HEK293 (cell line): ENCODE measurements at regions not wholly inside any gene's neighbourhood (a gene's known extent, or its start where the extent isn't known, plus 50 kb on each side); places are given as distances from the start of the nearest gene placed in this dataset.

Experiments used
- CTCF ChIA-PET: fragments of 350-600 bp; formaldehyde crosslinking; extraction: SDS; loops from one replicate; lab custom pipeline; 2021; ENCODE audit warnings: antibody characterized with exemption; lab: Yijun Ruan, JAX
- POLR2A ChIA-PET: fragments of 300-600 bp; formaldehyde crosslinking; extraction: SDS; loops from one replicate; lab custom pipeline; 2020; ENCODE audit warnings: antibody characterized with exemption, inconsistent platforms; lab: Yijun Ruan, JAX
- H3K27ac ChIP-seq: fragments of 200-500 bp; sonication (Bioruptor generic); 2 replicates; pipeline ENCODE4 v1.5.1; 2014; ENCODE audit warnings: low read depth, low read length, control low read depth, inconsistent platforms; ENCODE audit errors: extremely low read depth
- H3K36me3 ChIP-seq, 2 experiments: fragments of 200-500 bp in 1 of 2; sonication (Bioruptor generic) in 1 of 2; 1 replicate in 1 of 2; 2 replicates in 1 of 2; pipeline ENCODE4 v1.5.1; 2014 to 2017; ENCODE audit warnings: inconsistent platforms in 2 of 2, low read length in 2 of 2; ENCODE audit not compliant: control insufficient read depth in 2 of 2, insufficient read depth in 1 of 2
- H3K4me1 ChIP-seq: fragments of 200-500 bp; sonication (Bioruptor generic); 2 replicates; pipeline ENCODE4 v1.5.1; 2014; ENCODE audit warnings: mild to moderate bottlenecking, low read length, inconsistent platforms; ENCODE audit not compliant: control insufficient read depth, insufficient read depth
- H3K4me3 ChIP-seq: 2 replicates; pipeline ENCODE4 v1.5.1; 2011; ENCODE audit warnings: low read depth, mild to moderate bottlenecking, control low read depth, low read length, moderate library complexity
- H3K9me3 ChIP-seq: fragments of 200-500 bp; sonication (Bioruptor generic); 2 replicates; pipeline ENCODE4 v1.5.1; 2014; ENCODE audit warnings: low read depth, low read length, inconsistent platforms; ENCODE audit not compliant: control insufficient read depth, insufficient read depth
- BCL6B ChIP-seq: fragments of 450-650 bp; formaldehyde crosslinking; IDR thresholded peaks from 2 replicates; pipeline ENCODE4 v1.5.1; 2017; ENCODE audit warnings: missing biosample characterization, missing genetic modification characterization
- GLI4 ChIP-seq: fragments of 450-650 bp; formaldehyde crosslinking; IDR thresholded peaks from 2 replicates; pipeline ENCODE4 v1.5.1; 2016; ENCODE audit warnings: missing biosample characterization, missing genetic modification characterization
- KLF9 ChIP-seq: fragments of 450-650 bp; formaldehyde crosslinking; IDR thresholded peaks from 2 replicates; pipeline ENCODE4 v1.5.1; 2016; ENCODE audit warnings: missing biosample characterization, missing genetic modification characterization, low read depth
- ZBTB48 ChIP-seq: fragments of 450-650 bp; formaldehyde crosslinking; IDR thresholded peaks from 2 replicates; pipeline ENCODE4 v1.5.1; 2016; ENCODE audit warnings: missing biosample characterization, missing genetic modification characterization
- ZFP37 ChIP-seq: fragments of 450-650 bp; formaldehyde crosslinking; IDR thresholded peaks from 2 replicates; pipeline ENCODE4 v1.5.1; 2016; ENCODE audit warnings: missing biosample characterization, missing genetic modification characterization
- ZIC2 ChIP-seq: fragments of 450-650 bp; formaldehyde crosslinking; IDR thresholded peaks from 2 replicates; pipeline ENCODE4 v1.5.1; 2016; ENCODE audit warnings: missing biosample characterization, missing genetic modification characterization
- ZNF133 ChIP-seq: fragments of 450-650 bp; formaldehyde crosslinking; IDR thresholded peaks from 2 replicates; pipeline ENCODE4 v1.5.1; 2016; ENCODE audit warnings: missing biosample characterization, missing genetic modification characterization
- ZNF335 ChIP-seq: fragments of 450-650 bp; formaldehyde crosslinking; conservative IDR thresholded peaks from 2 replicates; pipeline ENCODE4 v1.5.1; 2016; ENCODE audit warnings: missing biosample characterization, missing genetic modification characterization
- ZNF341 ChIP-seq: fragments of 450-650 bp; formaldehyde crosslinking; IDR thresholded peaks from 2 replicates; pipeline ENCODE4; 2016; ENCODE audit warnings: low read depth, missing biosample characterization, missing genetic modification characterization
- ZNF362 ChIP-seq: fragments of 450-650 bp; formaldehyde crosslinking; IDR thresholded peaks from 2 replicates; pipeline ENCODE4 v1.5.1; 2016; ENCODE audit warnings: missing biosample characterization, missing genetic modification characterization
- ZNF529 ChIP-seq: fragments of 450-650 bp; formaldehyde crosslinking; IDR thresholded peaks from 2 replicates; pipeline ENCODE4 v1.5.1; 2017; ENCODE audit warnings: missing genetic modification characterization, missing biosample characterization; ENCODE audit not compliant: insufficient replicate concordance
- ZNF530 ChIP-seq: fragments of 450-650 bp; formaldehyde crosslinking; IDR thresholded peaks from 2 replicates; pipeline ENCODE4 v1.5.1; 2016; ENCODE audit warnings: low read depth, missing biosample characterization, missing genetic modification characterization
- ZNF610 ChIP-seq: fragments of 450-650 bp; formaldehyde crosslinking; IDR thresholded peaks from 2 replicates; pipeline ENCODE4 v1.5.1; 2016; ENCODE audit warnings: missing biosample characterization, missing genetic modification characterization, borderline replicate concordance
- ZNF629 ChIP-seq: fragments of 450-650 bp; formaldehyde crosslinking; IDR thresholded peaks from 2 replicates; pipeline ENCODE4 v1.5.1; 2017; ENCODE audit warnings: missing biosample characterization, missing genetic modification characterization
- ZNF692 ChIP-seq: fragments of 450-650 bp; formaldehyde crosslinking; IDR thresholded peaks from 2 replicates; pipeline ENCODE4 v1.5.1; 2016; ENCODE audit warnings: missing biosample characterization, missing genetic modification characterization
- ZNF776 ChIP-seq: fragments of 450-650 bp; formaldehyde crosslinking; IDR thresholded peaks from 2 replicates; pipeline ENCODE4 v1.5.0; 2017; ENCODE audit warnings: missing biosample characterization, missing genetic modification characterization, borderline replicate concordance
- ZNF777 ChIP-seq: fragments of 450-650 bp; formaldehyde crosslinking; IDR thresholded peaks from 2 replicates; pipeline ENCODE4 v1.5.1; 2017; ENCODE audit warnings: missing biosample characterization, missing genetic modification characterization, borderline replicate concordance
- ZNF837 ChIP-seq: fragments of 450-650 bp; formaldehyde crosslinking; IDR thresholded peaks from 2 replicates; pipeline ENCODE4 v1.5.1; 2016; ENCODE audit warnings: missing biosample characterization, missing genetic modification characterization
- ZXDB ChIP-seq: fragments of 450-650 bp; formaldehyde crosslinking; IDR thresholded peaks from 2 replicates; pipeline ENCODE4 v1.5.1; 2016; ENCODE audit warnings: missing biosample characterization, missing genetic modification characterization
- TF ChIP-seq, protein P1 (sequence below): fragments of 450-650 bp; formaldehyde crosslinking; IDR thresholded peaks from 2 replicates; pipeline ENCODE4 v1.5.1; 2017; ENCODE audit warnings: missing biosample characterization, mild to moderate bottlenecking, missing genetic modification characterization, moderate library complexity
- TF ChIP-seq, protein P2 (sequence below): fragments of 450-650 bp; formaldehyde crosslinking; IDR thresholded peaks from 2 replicates; pipeline ENCODE4 v1.5.1; 2016; ENCODE audit warnings: missing biosample characterization, missing genetic modification characterization

DNA sequence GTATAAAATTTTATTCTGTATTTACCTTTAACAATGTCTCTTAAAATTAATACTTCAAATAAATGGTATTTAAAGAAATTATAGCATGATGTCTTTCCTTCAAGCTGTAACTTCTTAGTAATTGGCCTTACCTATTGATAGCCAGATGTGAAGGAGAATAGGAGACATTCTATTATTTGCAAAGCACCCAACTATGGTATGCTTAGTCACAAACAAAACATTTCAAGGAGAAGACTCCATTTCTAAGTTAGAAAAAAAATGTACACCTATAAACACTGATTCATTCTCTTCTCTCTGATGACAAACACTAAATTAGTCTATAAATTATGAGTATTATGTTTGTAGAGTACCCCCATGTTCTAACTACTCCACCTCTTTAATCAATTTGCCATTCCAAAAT is 66.4 kb downstream of the NKX6-1 start (continued):
- TF ChIP-seq, protein P1, sequence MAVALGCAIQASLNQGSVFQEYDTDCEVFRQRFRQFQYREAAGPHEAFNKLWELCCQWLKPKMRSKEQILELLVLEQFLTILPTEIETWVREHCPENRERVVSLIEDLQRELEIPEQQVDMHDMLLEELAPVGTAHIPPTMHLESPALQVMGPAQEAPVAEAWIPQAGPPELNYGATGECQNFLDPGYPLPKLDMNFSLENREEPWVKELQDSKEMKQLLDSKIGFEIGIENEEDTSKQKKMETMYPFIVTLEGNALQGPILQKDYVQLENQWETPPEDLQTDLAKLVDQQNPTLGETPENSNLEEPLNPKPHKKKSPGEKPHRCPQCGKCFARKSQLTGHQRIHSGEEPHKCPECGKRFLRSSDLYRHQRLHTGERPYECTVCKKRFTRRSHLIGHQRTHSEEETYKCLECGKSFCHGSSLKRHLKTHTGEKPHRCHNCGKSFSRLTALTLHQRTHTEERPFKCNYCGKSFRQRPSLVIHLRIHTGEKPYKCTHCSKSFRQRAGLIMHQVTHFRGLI (tag by site-specific recombination): no peak
- TF ChIP-seq ZNF341 (no peak), ZNF692 (tag by site-specific recombination) (no peak), ZNF777 (tag by site-specific recombination) (no peak), KLF9 (tag by site-specific recombination) (no peak), ZIC2 (tag by site-specific recombination) (no peak), ZNF837 (tag by site-specific recombination) (no peak), ZNF530 (tag by site-specific recombination) (no peak), ZNF133 (no peak), ZFP37 (tag by site-specific recombination) (no peak), ZNF629 (tag by site-specific recombination) (no peak)

DNA sequence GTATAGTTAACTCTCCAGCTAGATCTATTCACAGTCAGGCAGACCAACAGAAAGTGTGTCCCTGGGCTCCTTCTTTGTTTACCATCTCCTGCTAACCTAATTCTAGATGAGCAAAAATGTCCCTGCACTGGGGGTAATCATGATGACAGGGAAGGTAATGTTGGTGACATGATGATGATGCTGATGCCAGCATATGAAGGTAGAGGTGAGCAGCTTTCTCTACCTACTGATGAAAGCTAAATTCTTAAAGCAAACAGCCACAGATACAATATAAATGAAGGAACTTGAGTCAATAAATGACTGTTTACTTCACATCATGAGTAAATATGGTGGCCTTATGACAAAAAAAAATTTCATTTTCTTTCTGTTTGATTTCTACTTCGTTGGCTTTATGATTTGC is 78.5 kb downstream of the NKX6-1 start:
- TF ChIP-seq ZNF362 (tag by site-specific recombination) (no peak), ZNF776 (tag by site-specific recombination) (no peak), ZNF777 (tag by site-specific recombination) (no peak), ZNF610 (tag by site-specific recombination) (no peak), ZNF335 (no peak), ZNF530 (tag by site-specific recombination) (no peak), GLI4 (tag by site-specific recombination) (no peak), BCL6B (tag by site-specific recombination) (no peak), ZBTB48 (tag by site-specific recombination) (no peak), ZNF529 (no peak), ZXDB (tag by site-specific recombination) (no peak)
- TF ChIP-seq, protein P2, sequence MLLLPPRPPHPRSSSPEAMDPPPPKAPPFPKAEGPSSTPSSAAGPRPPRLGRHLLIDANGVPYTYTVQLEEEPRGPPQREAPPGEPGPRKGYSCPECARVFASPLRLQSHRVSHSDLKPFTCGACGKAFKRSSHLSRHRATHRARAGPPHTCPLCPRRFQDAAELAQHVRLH (tag by site-specific recombination): no peak
- Histone ChIP-seq H3K36me3 (no peaks in the 10 kb centered on the region), H3K9me3 (no peaks in the 10 kb centered on the region), H3K27ac (no peak overlapping the region), H3K4me1 (no peaks in the 10 kb centered on the region), H3K4me3 (no peak overlapping the region)
- POLR2A ChIA-PET: no interaction called here
- CTCF ChIA-PET: no interaction called here
